RWPE1 (cell line): ENCODE measurements at regions not wholly inside any gene's neighbourhood (a gene's known extent, or its start where the extent isn't known, plus 50 kb on each side); places are given as distances from the start of the nearest gene placed in this dataset.

Source experiments
- CTCF ChIA-PET: fragments of 350-600 bp; sonication (Branson Sonifier 250); formaldehyde crosslinking; extraction: SDS; loops from one replicate; lab custom pipeline; 2021; lab: Yijun Ruan, JAX
- POLR2A ChIA-PET: fragments of 400-600 bp; formaldehyde crosslinking; extraction: SDS; loops from one replicate; lab custom pipeline; 2020; ENCODE audit warnings: antibody characterized with exemption; ENCODE audit not compliant: low non-redundant PET; lab: Yijun Ruan, JAX
- DNase-seq: peaks from one replicate; pipeline ENCODE4 v3.0.0; 2012; ENCODE audit warnings: low spot score
- H3K27ac ChIP-seq: fragments of 450-650 bp; 2 replicates; pipeline ENCODE4 v1.5.1; 2017
- TF ChIP-seq, protein P1 (sequence below): fragments of 450-650 bp; conservative IDR thresholded peaks from 2 replicates; pipeline ENCODE4 v1.5.1; 2017; ENCODE audit warnings: low read depth, mild to moderate bottlenecking

DNA sequence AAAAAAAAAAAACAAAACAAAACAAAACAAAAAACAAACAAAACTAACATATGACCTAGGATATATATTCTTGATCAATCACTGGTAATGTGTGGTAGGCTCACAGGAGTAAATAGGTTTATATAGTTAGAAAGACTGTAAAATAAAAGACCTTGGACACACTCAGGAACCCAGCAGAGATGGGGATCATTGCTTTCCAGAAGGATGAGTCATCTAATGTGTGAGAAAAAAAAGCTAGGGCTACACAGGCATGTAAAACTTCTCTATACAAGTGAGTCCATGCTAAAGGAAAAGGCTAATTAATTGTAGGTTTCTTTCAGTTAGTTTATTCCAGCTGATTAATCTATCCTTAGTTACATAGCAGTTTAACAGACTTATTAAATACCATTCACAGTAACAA is 710.3 kb upstream of the ARPP21 start:
- POLR2A ChIA-PET, result no interaction called here
- H3K27ac ChIP-seq, result no peak overlapping the region
- TF ChIP-seq, protein P1, sequence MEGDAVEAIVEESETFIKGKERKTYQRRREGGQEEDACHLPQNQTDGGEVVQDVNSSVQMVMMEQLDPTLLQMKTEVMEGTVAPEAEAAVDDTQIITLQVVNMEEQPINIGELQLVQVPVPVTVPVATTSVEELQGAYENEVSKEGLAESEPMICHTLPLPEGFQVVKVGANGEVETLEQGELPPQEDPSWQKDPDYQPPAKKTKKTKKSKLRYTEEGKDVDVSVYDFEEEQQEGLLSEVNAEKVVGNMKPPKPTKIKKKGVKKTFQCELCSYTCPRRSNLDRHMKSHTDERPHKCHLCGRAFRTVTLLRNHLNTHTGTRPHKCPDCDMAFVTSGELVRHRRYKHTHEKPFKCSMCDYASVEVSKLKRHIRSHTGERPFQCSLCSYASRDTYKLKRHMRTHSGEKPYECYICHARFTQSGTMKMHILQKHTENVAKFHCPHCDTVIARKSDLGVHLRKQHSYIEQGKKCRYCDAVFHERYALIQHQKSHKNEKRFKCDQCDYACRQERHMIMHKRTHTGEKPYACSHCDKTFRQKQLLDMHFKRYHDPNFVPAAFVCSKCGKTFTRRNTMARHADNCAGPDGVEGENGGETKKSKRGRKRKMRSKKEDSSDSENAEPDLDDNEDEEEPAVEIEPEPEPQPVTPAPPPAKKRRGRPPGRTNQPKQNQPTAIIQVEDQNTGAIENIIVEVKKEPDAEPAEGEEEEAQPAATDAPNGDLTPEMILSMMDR, result no peak
- CTCF ChIA-PET, result no interaction called here
- DNase-seq, result no peak

DNA sequence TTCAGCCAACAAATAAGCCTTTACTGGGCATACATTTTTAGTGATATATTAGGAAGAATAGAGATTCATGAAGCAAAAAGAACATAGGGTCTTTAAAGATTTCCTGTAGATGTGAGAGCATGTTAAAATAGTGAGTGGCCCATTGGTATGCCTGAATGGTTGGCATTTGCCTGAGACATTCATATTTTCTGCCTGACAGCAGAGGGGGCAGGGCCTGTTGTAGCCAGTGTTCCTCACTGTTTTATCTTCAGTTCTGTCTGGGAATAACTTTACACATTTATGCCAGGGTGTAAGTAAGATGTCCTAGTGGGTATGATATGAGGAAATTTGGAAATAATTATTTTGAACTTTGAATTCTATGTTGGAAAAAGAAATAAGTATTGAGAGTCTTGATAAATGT is 704.7 kb upstream of the ARPP21 start:
- TF ChIP-seq, protein P1, result no peak
- ChIA-PET POLR2A (no interaction called here), CTCF (no interaction called here)
- no peak overlapping the region for H3K27ac ChIP-seq
- DNase-seq, result no peak

DNA sequence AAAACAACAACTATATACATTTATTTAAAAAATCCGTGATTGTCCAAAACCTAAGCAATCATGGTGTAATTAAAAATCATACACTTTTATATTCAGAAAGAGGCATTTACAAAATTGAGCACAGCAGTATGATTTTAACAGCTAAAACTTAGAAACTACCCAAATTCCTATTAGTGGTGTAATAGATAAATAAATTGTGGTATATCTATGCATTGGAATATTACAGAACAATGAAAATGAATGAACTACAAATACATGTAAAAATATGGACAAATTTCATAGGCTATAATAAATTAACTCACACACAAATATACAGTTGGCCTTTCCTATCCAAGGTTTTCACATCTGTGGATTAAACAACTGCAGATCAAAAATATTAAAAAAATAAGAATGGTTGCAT is 700.5 kb upstream of the ARPP21 start:
- ChIA-PET POLR2A (no interaction called here), CTCF (no interaction called here)
- DNase-seq, result no peak
- TF ChIP-seq, protein P1, result no peak
- no peak overlapping the region for H3K27ac ChIP-seq

DNA sequence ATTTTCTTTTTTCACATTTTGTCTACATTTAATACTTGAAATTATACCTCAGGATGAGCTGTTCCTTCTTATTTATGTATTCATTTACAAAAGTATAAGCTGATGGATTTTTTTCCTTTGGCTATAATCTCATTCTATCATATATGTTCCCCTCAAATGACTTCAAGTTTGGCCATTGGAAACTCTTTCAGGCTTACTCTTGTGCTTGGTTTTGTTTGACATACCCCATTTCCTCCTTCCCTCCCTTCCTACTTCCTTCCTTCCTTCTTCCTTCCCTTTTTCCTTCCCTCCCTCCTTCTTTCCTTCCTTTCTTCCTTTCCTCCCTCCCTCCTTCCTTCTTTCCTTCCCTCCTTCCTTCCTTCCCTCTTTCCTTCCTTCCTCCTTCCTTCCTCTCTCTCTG is 697.1 kb upstream of the ARPP21 start:
- no peak for DNase-seq
- ChIA-PET POLR2A (no interaction called here), CTCF (no interaction called here)
- H3K27ac ChIP-seq, result no peak overlapping the region
- TF ChIP-seq, protein P1, result no peak

DNA sequence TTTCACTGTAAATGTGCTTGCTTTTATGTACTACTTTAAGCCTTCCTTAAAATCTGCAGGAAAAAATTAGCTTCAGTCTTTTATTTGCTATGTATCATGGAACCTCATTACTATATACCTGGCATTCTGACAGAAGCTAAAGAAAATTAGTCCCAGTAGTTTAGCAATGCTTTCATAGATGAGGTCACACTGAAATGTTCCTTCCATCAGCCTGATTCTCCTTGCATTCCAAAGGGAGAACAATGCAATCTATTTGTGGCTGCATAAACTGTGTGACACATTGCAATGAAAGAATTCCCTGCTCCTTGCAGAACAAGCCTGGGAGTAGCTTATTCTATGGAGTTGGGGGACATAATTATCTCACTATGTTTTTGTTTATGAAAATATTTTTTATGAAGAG is 691.5 kb upstream of the ARPP21 start:
- ChIA-PET POLR2A (no interaction called here), CTCF (no interaction called here)
- no peak overlapping the region for H3K27ac ChIP-seq
- TF ChIP-seq, protein P1, result no peak
- DNase-seq, result no peak

DNA sequence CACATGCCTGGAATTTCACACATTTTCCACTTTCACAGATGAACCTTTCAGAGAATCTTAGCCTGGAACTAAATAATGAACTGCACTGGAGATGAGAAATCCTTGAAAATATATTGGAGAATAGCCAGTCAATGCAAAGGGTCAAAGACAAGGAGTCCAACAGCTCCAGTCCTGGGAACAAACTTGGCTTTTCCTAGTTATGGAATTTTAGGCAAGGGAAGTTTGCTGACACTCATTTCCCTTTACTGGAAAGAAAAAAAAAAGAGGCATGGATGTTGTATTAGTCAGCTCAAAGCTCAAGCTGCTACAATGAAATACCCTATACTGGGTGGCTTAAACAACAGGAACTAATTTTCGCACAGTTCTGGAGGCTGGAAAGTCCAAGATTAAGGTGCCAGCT is 690.8 kb upstream of the ARPP21 start:
- ChIA-PET CTCF (no interaction called here), POLR2A (no interaction called here)
- DNase-seq, result no peak
- TF ChIP-seq, protein P1, result no peak
- H3K27ac ChIP-seq, result no peak overlapping the region

DNA sequence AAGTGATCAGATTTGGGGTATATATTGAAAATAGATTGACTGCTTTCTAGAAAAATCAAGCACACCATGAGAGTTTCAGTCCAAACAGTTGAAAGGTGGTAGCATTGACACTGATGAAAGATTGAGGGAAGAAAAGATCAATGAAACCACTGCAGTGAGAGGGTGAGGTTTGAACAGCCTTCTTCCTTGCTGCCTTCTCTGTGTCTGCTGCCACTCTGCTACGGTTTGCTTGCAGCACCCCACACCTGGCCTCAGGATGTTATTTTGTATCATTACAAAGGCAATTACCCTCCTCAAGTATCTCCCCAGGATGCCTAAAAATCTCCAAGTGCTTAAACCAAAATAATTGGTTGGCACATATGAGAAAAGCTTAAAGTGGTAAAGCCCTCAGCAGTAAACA is 683.6 kb upstream of the ARPP21 start:
- ChIA-PET POLR2A (no interaction called here), CTCF (no interaction called here)
- DNase-seq, result no peak
- TF ChIP-seq, protein P1, result no peak
- H3K27ac ChIP-seq, result no peak overlapping the region
